AG04450 (cell line): ENCODE measurements at regions not wholly inside any gene's neighbourhood (a gene's known extent, or its start where the extent isn't known, plus 50 kb on each side); places are given as distances from the start of the nearest gene placed in this dataset.

ENCODE experiments used
- CTCF ChIA-PET: fragments of 300-600, 350-600 bp; formaldehyde crosslinking; extraction: SDS; loops from one replicate; lab custom pipeline; 2022; ENCODE audit warnings: antibody characterized with exemption, inconsistent platforms; lab: Charles Lee
- POLR2A ChIA-PET: fragments of 350-600 bp; formaldehyde crosslinking; extraction: SDS; loops from one replicate; lab custom pipeline; 2021; ENCODE audit warnings: antibody characterized with exemption, inconsistent platforms; lab: Yijun Ruan, JAX
- DNase-seq: peaks from one replicate; pipeline ENCODE4 v3.0.0-alpha.2; 2011; ENCODE audit warnings: low read depth, low spot score
- H3K27ac ChIP-seq: one replicate; pipeline ENCODE4 v1.5.1; 2012; ENCODE audit warnings: low read depth, low read length, control low read depth
- H3K27me3 ChIP-seq: one replicate; pipeline ENCODE4 v1.6.0; 2012; ENCODE audit warnings: low read length; ENCODE audit not compliant: control insufficient read depth, insufficient read depth
- H3K4me3 ChIP-seq: 2 replicates; pipeline ENCODE4 v1.5.1; 2011; ENCODE audit warnings: mild to moderate bottlenecking, low read depth, low read length, control low read depth
- H3K9me3 ChIP-seq: 2 replicates; pipeline ENCODE4 v1.5.1; 2012; ENCODE audit warnings: low read length; ENCODE audit not compliant: control insufficient read depth, insufficient read depth
- CTCF ChIP-seq: IDR thresholded peaks from 2 replicates; pipeline ENCODE4 v1.5.1; 2011; ENCODE audit warnings: low read depth, low read length, control low read depth, inconsistent platforms

GRCh38 chr6:87932361-87932760, 115.3 kb upstream of the SPACA1 start:
- H3K27ac ChIP-seq, result no peak overlapping the region
- ChIA-PET CTCF (interaction anchor here (9.5 kb wide), 1 partner anchor 938 kb away, joined by 129 read pairs; no protein-coding TSS in a partner anchor), POLR2A (no interaction called here)
- no peak for TF ChIP-seq CTCF
- H3K4me3 ChIP-seq, result no peak overlapping the region
- DNase-seq, result no peak
- H3K27me3 ChIP-seq, result peaks cover 4% of the 10 kb centered on the region
- H3K9me3 ChIP-seq, result no peaks in the 10 kb centered on the region

DNA sequence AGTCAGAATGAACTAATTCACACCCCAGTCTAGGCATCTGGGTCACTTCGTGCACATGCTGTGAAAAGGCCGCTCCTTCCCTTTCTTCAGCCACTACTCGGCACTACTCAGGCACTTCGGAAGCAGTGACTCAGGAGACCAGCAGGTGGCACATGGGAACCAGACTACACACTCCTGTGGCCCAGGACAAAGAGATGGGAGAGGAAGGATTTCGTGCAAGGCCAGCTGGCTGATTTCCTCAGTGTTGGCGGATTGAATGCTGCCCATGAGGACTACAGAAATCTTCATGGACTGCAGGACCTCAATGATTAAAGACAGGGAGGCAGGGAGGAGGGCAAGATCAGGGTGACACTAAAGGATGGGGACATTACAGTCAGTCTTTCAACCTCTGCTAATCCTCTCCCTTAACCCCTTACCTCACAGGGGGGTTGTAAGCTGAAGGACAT, 117.8 kb upstream of the SPACA1 start:
- ChIA-PET POLR2A (no interaction called here), CTCF (interaction anchor here (0.5 to 9.5 kb wide), 18 partner anchors 9 to 989 kb away, joined by 3 to 129 read pairs (median 4); no protein-coding TSS in a partner anchor)
- no peaks in the 10 kb centered on the region for H3K9me3 ChIP-seq
- H3K27ac ChIP-seq, result no peak overlapping the region
- H3K4me3 ChIP-seq, result no peak overlapping the region
- peak; percentile 93 for TF ChIP-seq CTCF
- H3K27me3 ChIP-seq, result peaks cover 4% of the 10 kb centered on the region
- DNase-seq, result peak; percentile 53

- no peak overlapping the region for H3K27ac ChIP-seq
- H3K4me3 ChIP-seq, result no peak overlapping the region
- no peak for DNase-seq
- H3K9me3 ChIP-seq, result no peaks in the 10 kb centered on the region
- CTCF ChIA-PET, result interaction anchor here (1.0 to 9.5 kb wide), 2 partner anchors 13 to 944 kb away, joined by 3 to 129 read pairs; no protein-coding TSS in a partner anchor
- no peak for TF ChIP-seq CTCF
- H3K27me3 ChIP-seq, result peaks cover 3% of the 10 kb centered on the region
- POLR2A ChIA-PET, result no interaction called here
Observed at GRCh38 chr6:87926687-87927086, 121.0 kb upstream of the SPACA1 start.

DNA sequence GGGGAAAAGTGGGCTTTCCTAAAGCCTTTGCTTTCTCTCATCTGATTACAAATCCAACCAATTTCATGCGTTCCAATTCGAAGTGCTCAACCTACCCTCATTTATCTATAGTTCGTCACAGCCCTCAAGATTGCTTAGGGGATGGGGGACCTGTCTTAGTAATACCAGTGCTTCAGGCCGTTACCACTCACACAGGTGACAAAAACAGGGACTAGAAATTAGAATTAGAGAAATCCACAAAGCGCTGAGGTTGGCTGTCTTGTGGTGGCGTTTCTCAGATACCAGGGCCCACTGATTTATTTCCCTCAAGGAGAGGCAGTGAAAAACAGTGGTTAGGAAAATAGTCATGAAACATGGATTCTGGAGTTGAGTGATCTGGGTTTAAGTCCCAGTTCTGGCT, 121.6 kb upstream of the SPACA1 start:
- CTCF ChIA-PET, result interaction anchor here (1.0 to 9.5 kb wide), 3 partner anchors 12 to 944 kb away, joined by 3 to 129 read pairs (median 3); no protein-coding TSS in a partner anchor
- H3K9me3 ChIP-seq, result no peaks in the 10 kb centered on the region
- DNase-seq, result no peak
- no peak for TF ChIP-seq CTCF
- POLR2A ChIA-PET, result no interaction called here
- H3K27me3 ChIP-seq, result no peaks in the 10 kb centered on the region
- no peak overlapping the region for H3K4me3 ChIP-seq
- no peak overlapping the region for H3K27ac ChIP-seq

DNA sequence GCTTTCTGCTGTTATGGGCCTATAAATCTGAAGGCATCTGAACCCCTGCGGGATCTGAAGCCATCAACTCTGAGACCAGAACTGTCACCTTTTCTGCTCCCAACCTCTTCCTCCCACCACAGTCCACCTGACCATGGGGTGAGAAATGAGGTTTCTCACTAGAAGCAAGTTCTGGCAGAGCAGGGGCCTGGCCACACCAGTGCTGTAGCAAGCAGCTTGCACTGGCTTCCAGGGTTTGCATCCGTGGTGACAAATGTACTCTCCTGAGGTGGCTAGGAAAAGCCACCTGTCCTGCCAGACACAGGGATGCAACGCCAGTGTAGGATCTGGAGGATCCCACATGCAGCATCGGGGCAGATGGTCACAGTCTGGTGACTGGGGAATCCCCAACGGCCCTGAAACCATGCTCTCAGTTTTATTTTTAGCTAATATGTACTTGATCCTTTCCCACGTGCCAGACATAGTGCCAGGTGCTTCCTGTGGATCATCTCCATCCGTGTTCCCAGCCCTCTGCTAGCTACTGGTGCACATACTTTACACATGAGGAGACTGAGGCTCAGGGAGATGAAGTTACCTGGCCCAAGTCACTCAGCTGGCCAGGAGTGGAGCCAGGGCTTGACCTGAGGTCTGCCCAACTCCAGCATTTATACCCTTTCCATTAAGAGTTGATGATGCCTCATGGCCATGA, 122.1 kb upstream of the SPACA1 start:
- ChIA-PET POLR2A (no interaction called here), CTCF (interaction anchor here (1.0 to 9.5 kb wide), 3 partner anchors 12 to 945 kb away, joined by 3 to 129 read pairs (median 3); no protein-coding TSS in a partner anchor)

More for the DNA sequence above, 122.1 kb upstream of the SPACA1 start:
- DNase-seq, result no peak
- Histone ChIP-seq H3K4me3 (no peak overlapping the region), H3K27ac (no peak overlapping the region), H3K9me3 (no peaks in the 10 kb centered on the region), H3K27me3 (no peaks in the 10 kb centered on the region)
- TF ChIP-seq CTCF, result no peak
